HG02970 (cell line): ENCODE measurements at regions not wholly inside any gene's neighbourhood (a gene's known extent, or its start where the extent isn't known, plus 50 kb on each side); places are given as distances from the start of the nearest gene placed in this dataset.

Experiments used
- ATAC-seq: cut with Tn5 transposase; IDR thresholded peaks from one replicate; pipeline ENCODE4 v1.9.1; 2021; ENCODE audit warnings: mild to moderate bottlenecking, moderate library complexity, moderate number of reproducible peaks; ENCODE audit not compliant: unreplicated experiment, low FRiP score

DNA sequence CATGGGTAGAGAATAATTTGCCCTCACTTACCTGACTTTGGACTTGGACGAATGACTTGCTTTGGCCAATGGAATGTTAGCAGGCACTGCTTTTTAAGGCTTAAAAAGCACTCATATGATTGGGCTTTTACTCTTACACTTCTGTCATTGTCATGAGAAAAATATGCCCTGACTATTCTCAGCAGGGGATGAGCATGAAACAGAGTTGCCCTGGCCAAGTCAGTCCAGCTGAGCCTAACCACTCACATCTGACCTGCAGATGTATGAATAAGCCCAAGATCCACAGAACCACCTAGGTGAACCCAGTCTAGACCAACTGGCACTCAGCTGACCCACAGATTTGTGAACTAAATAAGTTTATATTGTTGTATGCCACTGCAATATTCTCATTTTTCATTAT, 573.5 kb downstream of the TNS3 start:
- no peak for ATAC-seq

DNA sequence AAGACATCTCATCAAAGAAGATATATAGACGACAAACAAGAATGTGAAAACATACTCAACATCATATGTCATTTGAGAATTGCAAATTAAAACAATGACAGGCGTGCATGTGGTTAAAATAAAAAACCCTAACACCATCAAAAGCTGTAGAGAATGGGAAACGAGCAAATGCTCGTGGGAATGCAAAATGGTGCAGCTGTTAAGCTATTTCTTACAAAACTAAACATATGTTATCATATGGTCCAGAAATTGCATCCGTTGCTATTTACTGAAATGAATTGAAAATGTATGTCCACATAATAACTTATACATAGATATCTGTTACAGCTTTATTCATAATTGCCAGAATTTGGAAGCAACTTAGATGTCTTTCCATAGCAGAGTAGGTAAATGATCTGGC, 574.4 kb downstream of the TNS3 start:
- ATAC-seq, result no peak

DNA sequence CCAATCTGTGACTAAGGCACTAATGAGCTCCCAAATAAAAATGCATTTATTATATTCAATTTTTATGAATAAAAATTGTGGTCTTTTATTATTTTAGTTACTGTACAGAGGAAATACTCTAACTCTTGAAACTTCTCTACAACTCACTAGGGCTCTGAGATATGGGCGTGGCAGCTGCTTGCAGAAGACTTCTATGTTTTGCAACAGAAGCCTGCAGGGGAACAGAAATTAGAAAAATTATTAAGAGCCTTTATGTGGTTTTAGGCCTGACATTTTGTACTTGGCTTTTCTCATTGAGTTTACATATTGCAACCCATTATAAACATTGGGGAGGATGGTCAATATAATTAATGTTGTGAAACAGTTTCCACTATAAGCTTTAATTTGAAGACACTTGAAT, 581.4 kb downstream of the TNS3 start:
- no peak for ATAC-seq

DNA sequence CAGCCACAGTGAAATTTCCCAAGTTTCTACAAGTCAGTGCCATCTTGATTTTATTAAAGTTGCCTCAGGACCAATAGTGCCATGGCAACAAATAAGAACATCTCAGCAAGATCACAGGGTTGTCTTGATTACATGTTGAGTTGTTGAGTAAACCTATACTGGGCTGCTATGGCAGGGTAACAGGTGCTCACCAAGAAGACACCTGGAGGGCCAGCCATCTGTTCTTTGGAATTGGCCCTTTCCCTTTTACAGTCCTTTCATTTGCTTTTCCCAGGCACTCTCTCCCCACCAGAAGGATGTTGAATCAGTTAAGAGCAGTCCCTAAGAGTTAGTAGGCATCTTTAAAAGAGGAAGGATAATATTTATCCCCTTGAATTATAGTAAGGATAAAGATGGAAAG, 582.0 kb downstream of the TNS3 start:
- no peak for ATAC-seq

DNA sequence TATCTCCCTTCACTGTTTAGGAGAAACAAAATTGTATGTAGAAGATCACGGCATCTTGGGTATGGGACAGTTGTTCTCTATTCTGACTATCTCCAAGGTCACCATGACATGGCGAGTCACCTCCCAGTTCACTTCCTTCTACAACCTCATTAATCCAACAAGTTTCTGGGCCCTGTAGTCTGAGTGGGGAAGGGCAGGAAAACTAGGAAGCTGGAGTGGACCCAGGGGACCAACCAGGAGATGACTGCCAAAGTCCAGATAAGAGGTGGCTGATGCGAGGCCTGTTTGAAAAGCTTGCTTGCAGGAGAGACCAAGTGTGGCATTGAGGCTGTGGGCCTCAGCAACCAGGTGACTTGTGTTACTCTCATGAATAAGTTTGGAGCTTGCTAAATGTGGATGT, 584.9 kb downstream of the TNS3 start:
- no peak for ATAC-seq

DNA sequence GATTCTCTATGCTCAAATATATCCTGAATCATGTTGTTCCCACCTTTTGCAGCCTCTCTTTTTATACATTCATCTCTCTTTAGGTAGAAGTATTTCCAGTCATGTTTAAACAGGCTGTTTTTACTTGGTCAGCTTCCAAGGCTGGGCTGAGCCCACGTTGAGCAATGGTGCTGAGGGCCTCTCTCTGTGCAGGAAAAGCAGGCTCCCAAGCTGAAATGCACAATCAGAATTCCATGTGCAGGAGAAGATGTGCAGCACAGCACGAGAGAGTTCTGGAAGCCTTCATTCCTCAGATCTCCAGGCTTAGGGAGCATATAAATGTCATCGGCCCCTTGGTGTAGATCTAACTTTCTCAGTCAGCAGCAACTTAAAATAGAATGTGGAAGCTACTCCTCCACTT, 588.5 kb downstream of the TNS3 start:
- ATAC-seq, result no peak

DNA sequence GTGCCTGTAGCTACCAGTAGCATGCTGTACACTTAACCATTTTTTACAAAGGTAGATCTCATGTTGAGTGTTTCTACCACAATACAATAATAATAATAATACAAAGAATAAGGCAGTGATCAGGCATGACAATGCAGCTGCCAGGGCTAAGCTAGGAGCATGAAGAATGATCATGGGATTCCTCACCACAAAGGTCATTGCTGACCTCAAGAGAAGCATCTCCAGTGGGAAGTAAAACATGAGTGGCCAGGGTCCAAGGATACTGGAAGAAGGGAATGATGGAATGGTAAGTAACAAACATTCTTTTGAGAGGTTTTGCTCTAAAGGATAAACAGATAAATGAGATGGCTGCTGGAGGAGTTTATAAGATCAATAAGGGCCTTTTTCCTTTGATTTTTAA, 591.1 kb downstream of the TNS3 start:
- ATAC-seq, result no peak

DNA sequence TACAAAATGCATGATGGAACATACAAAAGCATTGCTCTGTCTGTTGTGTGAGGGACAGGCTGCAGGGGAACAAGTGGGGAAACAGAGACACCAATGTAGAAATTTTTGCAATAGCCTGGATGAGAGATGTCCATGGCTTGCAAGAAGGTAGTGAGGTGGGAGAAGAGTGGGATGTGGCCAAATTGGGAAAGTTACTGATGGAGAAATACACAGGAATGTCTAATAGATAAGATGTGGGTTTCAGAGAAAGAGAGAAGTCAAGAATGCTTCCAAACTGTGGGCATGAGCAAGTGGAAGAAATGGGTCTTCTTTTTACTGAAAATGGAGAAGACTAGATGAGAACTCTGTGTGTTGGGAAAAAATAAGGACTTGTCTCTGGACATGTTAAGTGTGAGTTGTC, 592.7 kb downstream of the TNS3 start:
- no peak for ATAC-seq

DNA sequence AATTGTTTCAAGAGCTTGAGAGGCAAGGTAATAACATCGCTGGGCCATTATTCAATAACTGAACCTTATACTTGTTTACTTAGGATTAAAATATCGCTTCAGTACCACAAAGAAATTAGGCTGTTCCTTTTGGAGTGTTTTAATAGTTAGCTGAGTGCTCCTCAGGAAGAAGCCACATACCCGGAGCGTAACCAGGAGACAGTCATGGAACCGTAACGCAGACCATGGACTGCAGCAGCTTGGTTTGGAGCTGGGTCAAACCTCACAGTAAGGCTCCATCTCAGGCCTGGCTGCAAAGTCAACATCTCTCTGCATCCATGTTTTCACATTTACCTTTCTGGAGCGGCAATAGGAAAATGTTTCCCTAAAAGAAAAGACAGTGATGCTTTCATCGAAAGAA, 599.0 kb downstream of the TNS3 start:
- no peak for ATAC-seq

DNA sequence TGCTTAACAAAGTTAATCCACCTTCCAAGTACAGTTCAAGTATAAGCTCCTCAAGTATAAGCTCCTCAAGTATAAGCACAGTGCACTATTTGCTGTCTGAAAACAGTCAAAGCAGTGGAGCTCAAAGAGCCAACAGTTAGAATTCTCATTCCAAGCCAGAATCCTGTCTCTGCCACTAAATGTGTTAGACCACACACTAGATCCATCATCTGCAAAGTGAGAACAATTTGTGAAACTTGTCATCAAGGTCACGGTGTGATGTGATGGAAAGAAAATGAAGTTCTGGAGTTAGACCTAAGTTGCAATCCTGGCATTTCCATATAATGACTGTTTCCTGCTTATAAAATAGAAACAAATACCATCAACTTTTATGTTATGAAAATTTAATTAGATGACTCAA, 602.5 kb downstream of the TNS3 start:
- ATAC-seq, result no peak

DNA sequence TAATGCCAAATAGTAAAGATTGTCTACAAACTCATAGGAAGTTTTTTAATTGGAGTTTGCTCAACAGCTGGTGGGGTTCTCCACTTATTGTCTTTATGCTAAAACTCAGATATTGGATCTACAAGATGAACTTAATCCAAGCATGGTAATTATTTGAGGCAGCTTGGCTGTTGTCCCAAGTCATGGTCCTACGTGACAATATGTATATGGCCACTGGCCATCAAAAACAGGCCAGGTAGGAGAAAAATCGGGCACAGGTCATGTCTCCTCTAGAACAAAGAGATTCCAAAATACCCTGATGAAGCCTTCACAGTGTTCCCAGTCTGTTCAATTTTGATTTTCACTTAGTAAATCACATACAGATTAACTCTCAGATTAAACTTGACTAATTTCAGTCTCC, 606.4 kb downstream of the TNS3 start:
- ATAC-seq, result no peak

DNA sequence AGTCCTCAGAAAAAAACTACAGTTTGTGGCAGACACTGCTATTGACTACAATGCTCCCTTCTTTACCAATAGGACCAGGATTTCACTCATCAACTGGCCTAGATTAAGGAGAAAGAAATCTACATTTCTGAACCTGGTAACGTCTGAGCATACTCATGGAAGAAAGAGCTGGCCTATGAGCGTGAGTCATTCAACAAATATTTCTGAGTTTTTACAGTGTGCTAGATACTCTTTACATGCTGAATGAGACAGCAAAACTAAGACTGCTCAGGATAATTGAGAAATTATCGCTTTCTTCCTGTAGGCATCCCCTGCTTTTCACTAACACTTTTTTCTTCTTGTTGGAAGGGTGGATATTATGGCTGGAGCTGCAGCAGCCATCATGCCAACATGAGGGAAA, 609.7 kb downstream of the TNS3 start:
- ATAC-seq, result no peak

DNA sequence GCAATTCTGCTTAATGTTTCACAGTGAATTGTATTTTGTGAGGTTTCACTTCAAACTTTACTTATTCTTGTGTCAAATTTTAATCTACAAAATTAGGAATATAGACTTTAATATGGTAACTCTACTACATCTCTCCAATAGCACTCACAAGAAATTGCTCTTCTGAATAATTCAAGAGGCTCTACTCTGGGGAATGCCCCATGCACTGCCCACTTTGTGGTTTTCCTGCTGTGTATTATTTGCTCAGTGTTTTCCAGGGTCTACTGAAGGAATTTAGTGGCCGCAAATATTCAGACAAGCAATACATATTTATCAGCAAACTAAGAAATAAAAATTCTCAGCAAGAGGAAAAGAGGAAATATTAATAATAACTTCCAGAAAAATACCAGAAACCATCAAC, 611.4 kb downstream of the TNS3 start:
- no peak for ATAC-seq

DNA sequence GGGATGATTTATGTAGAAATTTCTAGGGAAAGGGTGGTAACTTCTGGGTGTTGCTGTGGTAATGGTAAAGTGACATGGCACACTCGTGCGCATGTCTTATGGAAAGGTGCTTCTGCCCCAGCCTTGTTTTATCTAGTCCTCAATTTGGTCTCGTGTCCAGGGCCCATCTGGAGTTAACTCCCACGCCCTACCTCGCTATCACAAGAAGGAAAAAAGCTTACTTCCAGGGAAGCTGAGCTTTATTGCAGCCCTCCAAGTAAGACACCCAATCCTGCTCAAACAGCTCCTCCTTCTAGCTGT, 611.8 kb downstream of the TNS3 start:
- no peak for ATAC-seq

DNA sequence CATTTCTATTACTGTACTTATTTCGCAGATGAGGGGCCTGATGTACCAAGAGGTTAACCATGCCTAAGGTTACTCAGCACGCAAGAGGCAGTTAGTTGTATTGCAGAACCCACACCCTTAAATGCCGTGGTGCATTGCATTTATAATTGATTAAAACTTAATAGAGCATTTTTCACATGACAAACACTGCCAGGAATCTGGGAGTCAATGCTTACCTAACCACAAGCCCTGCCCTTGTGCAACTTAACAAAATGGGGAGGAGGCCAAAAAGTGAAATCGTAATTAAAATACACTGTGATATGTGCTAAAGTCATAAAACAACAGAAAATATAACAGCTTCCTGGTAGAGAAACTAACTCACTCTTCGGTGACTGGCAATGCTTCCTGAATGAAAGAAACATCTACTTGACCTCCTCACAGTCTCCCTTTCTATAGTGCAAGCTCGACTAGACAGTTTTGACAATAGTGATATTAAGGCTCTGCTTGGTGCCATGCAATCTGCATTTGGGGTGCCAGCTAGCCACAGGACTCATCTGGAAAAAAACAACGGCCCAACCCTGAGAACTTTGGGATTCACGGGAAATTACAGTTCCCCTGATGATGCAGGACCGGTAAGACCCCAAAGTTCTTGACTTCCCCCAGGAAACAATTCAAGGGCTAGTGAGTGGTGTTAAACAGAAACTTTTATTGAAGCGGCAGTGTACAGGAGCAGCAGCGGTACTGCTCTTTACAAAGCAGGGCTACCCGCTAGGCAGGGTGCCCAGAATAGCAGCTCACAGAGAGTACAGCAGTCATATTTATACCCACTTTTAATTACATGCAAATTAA, 612.4 kb downstream of the TNS3 start:
- ATAC-seq, result no peak

DNA sequence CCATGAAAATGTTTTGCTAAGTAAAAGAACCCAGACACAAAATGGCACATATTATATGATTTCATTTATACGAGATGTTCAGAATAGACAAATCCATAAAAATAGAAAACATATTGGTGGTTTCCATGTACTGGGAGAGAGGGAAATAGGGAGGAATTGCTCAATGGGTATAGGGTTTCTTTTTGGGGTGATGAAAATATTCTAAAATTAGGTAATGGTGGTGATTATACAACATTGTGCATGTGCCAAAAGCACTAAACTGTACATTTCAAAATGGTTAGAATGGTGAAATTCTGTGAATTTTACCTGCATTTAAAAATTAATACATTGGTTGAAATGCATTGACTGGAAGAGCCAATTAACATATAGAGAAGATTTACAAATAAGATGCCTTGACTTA, 613.9 kb downstream of the TNS3 start:
- ATAC-seq, result no peak

DNA sequence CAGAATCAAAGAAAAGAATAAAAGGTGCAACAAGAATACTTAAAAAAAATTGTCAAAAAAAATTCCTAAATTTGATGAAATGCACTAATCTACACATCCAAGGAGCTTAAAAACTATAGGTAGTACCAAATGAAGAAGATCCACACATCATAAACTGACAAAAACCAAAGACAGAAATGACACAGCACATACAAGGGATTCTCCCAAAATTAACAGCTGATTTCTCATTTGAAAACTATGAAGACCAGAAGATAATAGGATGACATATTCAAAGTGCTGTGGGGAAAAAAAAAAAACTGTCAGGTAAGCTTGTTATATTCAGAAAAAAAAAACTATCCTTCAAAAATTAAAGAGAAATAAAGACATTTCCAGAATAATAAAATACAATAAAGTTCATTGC, 618.2 kb downstream of the TNS3 start:
- no peak for ATAC-seq

DNA sequence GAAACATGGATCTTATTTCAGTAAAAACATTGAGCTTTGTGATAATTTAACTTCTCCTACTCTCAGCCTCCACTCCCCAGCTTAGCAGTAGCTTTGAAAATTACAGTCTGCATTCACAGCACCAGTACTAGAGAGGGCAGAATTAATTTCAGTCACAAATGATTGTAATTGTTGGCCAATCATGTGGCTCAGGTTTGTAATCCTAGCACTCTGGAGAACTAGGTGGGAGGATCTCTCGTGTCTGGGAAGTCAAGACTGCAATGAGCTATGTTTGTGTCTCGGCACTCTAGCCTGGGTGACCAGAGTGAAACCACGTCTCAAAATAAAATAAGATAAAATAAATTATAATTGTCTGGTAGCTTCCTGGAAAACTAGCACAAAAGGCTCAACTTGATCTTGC, 620.9 kb downstream of the TNS3 start:
- no peak for ATAC-seq

DNA sequence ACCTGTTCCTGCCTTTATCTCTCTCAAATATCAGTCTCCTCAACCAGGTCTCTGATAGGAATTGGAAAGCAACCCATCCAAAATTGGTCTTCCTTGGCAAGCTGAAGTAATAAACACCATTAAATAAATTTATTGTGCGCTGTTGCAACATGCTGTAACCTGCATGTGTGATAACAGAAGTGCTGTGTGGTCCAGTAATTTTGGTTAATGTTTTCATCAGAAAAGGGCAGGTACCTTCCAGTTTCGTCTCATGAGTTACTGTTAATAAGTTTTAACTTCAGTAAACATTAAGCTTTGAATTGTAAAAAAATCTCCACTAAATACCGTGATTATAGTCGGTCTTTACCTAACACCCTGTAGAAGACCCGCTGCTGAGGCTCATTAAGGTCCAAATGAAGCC, 624.7 kb downstream of the TNS3 start:
- ATAC-seq, result no peak

DNA sequence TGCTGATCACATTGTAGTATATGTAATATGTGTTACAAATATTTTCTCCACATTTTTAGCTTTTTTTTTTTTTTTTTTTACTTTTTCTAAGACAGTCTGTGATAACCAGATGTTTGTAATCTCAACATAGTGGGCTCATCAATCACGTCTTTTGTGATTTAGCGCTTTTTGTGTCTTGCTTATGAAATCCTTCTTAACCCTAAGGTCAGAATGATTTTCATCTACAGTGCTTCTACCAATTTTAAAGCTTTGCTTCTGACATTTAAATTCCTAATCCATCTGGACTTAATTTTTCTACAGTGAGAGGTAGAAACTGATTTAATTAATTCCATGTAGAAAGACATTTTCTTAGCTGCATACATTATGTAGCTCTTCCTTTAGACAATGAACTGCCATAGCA, 626.4 kb downstream of the TNS3 start:
- no peak for ATAC-seq

DNA sequence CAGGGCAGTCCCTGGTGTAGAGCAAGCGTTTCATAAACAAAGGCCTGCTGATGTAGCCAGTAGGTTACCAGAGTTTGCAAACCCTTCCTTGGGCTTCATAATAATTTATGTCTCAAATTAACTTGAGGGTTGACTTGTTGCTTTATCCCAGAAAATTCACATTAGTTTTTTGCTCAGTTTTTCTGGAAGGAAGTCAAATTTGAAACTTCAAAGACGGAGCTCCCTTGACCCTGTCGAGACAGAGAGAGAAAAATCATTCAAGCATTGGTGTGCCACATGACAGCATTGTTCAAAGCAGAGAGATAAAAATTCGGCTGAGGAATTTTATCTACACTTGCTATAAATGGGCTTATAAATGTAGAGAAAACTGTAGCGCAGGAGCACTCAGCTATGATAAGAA, 627.7 kb downstream of the TNS3 start:
- ATAC-seq, result no peak

DNA sequence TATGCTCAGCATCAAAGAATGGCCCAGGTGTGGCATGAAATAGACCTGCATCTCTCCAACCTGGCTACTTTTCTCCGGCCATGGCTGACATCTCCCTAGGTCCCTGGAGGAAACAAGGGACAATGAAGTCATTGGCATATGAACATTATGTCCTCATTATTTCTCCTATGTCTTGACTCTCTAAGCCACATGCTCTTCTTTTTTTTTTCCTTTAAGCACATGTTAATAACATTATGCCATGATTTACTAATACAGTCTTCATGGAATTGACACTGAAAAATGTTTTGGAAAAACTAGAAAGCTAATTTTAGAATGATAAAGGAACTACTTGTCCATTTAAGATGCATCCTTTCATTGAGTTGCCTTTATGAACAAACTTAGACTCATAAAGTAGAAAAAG, 628.9 kb downstream of the TNS3 start:
- ATAC-seq, result no peak

DNA sequence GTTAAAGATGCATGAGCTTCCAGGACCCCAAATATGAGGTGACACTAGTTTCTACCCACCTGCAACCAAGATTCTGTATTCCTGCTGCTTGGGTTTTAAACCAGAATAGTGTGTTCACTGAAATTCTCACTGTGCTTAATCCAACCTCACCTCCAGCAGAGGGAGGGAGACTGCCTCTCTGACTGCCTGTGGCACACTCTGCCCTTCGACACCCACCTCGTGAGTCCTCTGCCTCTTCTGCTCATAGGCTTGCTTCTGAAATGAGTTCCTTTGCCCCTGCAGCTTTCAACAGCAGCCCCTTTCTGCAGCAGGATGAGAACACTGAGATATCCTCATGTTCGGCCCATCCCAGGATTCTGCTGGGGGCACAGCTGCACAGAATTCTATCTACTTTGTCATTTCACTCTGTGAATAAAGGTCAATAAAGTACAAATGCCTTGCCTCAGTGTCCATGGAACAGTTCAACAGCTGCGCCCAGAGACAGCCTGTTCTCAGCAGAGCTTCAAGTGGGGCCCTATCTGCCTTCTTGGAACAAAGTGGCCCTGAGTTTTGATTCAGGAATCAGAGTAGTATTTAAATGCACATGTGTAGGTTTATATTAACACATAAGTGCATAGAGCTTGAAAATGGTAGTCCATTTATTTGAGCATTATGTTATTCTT, 632.5 kb downstream of the TNS3 start:
- no peak for ATAC-seq
